ENCODE measurements at regions not wholly inside any gene's neighbourhood (a gene's known extent, or its start where the extent isn't known, plus 50 kb on each side); places are given as distances from the start of the nearest gene placed in this dataset.

DNA sequence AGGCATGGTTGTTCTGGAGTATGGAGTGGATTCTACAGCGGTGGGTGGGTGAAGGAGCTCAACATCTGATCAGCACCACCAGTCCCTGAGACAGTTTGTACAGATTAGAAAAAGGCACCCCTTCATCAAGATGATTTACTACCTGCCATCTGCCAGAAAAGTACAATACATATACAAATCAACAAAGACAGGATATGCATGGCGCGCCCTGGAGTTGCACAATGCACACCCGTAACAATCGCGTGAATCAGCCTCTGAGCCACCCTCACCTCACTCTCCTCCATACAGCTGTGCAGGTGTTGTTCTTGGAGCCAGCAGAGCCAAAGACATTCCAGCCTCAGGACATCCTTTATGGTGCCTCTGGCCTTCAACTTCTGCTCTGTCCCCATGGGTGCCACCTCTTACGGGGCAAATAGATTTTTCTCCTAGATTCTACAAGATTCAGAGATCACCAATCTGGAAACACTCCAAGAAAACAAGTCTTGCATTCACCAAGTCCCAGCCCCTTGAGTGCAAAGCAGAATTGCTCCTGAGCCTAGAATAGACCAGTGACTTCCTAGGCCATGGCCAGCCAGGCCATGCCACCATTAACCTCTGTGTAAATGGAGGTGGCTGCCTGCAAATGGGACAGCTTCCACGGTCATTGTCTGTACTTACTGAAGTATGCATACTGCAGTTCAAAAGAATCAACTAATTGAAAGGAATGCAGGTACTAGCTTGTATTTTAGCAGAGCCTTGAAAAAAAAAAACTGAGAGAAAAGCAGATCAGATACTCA, 490.9 kb downstream of the SOX6 start:
- Histone ChIP-seq H3K9me3 (peaks cover 0 to 2% (median 0%) of the 10 kb centered on the region in 12 donors), H3K4me3 (no peak overlapping the region), H3K27me3 (no peaks in the 10 kb centered on the region), H3K27ac (no peak overlapping the region), H3K36me3 (no peaks in the 10 kb centered on the region), H3K4me1 (peaks cover 0 to 7% (median 0%) of the 10 kb centered on the region in 12 donors)
- DNase-seq, result no peak
- intact Hi-C loops (cut with DNase I), result no loop called here
- no peak for ATAC-seq
- TF ChIP-seq, protein P1, sequence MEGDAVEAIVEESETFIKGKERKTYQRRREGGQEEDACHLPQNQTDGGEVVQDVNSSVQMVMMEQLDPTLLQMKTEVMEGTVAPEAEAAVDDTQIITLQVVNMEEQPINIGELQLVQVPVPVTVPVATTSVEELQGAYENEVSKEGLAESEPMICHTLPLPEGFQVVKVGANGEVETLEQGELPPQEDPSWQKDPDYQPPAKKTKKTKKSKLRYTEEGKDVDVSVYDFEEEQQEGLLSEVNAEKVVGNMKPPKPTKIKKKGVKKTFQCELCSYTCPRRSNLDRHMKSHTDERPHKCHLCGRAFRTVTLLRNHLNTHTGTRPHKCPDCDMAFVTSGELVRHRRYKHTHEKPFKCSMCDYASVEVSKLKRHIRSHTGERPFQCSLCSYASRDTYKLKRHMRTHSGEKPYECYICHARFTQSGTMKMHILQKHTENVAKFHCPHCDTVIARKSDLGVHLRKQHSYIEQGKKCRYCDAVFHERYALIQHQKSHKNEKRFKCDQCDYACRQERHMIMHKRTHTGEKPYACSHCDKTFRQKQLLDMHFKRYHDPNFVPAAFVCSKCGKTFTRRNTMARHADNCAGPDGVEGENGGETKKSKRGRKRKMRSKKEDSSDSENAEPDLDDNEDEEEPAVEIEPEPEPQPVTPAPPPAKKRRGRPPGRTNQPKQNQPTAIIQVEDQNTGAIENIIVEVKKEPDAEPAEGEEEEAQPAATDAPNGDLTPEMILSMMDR (IDR thresholded peaks at IDR 0.05), result no peak
- no peak for TF ChIP-seq POLR2A (IDR thresholded peaks at IDR 0.05)
- WGBS, 4 donors, result 95 to 97% (median 96%) methylated on average over 8 of the region's 8 CpGs

DNA sequence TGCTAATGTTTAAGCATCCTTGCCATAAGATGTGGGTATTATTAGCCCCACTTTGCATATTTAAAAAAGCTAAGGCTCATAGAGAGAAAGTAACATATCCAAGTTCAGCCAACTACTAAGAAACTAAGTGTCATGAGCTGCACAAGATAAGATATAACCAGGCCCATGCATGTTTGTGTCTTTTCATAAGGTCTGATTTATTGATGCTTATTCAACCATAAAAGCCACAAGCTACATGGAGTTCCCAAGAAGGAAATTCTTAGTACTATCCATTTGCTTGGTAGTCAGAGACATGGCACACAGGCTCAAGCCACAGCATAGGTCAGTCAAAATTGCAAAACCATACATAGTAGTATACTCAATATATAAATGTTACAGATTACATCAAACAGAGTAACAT, 488.5 kb downstream of the SOX6 start:
- TF ChIP-seq, protein P1 (IDR thresholded peaks at IDR 0.05), result no peak
- Histone ChIP-seq H3K27ac (no peak overlapping the region), H3K4me1 (peaks cover 0 to 2% (median 0%) of the 10 kb centered on the region in 12 donors), H3K4me3 (no peak overlapping the region), H3K27me3 (no peaks in the 10 kb centered on the region), H3K9me3 (peaks cover 0 to 2% (median 0%) of the 10 kb centered on the region in 12 donors), H3K36me3 (no peaks in the 10 kb centered on the region)
- ATAC-seq (no peak), DNase-seq (no peak)
- intact Hi-C loops (cut with DNase I), result no loop called here

DNA sequence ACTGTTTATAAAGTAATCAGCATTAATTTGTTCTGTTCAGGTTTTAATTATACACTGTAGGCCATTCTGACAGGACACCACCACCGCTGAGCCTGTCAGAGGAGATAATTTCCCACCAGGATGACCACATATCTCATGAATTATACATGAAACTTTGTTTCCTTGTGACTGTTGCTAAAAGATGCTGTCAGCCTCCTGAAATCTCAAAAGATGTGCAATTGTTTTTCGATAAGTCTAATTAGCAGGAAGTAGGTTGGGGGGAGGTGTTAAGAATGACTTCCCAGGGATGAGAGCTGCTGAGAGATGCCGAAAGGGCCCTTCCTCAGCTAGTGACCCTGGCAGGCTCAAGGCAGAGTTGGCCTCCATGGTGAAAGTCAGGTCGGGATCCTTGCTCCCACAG, 485.4 kb downstream of the SOX6 start:
- H3K27ac ChIP-seq, result no peak overlapping the region
- H3K9me3 ChIP-seq, result peaks cover 0 to 4% (median 0%) of the 10 kb centered on the region in 12 donors
- intact Hi-C loops (cut with DNase I), result no loop called here
- no peak for ATAC-seq
- 71 to 75% (median 74%) methylated on average over 4 of the region's 4 CpGs for WGBS, 4 donors
- DNase-seq, result no peak
- no peaks in the 10 kb centered on the region for H3K27me3 ChIP-seq
- no peaks in the 10 kb centered on the region for H3K4me1 ChIP-seq
- H3K4me3 ChIP-seq, result no peak overlapping the region
- TF ChIP-seq, protein P1 (IDR thresholded peaks at IDR 0.05), result no peak
- TF ChIP-seq POLR2A (IDR thresholded peaks at IDR 0.05), result no peak
- no peaks in the 10 kb centered on the region for H3K36me3 ChIP-seq

DNA sequence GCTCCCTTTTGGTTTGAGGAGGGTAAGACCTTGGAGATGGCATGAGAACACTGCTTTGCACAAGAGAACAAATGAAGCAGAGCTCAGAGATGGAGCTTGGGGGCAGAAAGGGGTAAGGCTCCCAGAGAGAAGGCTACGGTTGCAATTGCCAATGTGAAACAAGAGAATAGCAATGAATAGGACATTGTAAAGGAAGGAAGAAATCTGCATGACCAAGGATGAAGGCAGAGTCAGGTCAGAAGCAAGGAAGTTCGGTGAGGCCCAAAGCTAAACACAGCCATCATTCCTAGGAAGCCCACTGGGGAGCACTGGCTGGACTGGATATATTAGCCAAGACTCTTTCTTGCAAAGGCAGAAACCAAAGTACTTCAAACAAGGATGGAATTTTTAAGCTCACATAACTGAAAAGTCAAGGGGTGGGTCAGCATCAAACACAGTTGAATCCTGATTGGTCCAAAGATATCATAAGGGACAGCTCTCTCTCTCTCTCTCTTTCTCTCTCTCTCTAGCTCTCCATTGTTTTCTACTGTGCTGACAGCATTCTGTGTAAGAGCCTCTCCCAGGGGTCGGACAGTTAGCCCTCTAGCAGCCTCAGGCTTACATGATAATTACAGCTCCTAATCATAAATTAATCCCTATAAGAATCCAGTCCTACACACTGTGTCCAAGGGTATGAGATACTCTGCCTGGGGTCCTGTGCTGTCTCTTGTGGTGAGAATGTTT, 484.3 kb downstream of the SOX6 start:
- no peaks in the 10 kb centered on the region for H3K36me3 ChIP-seq
- no peak overlapping the region for H3K4me3 ChIP-seq
- 87 to 96% (median 91%) methylated on average over 3 of the region's 3 CpGs for WGBS, 4 donors
- peaks cover 0 to 4% (median 0%) of the 10 kb centered on the region in 12 donors for H3K9me3 ChIP-seq
- intact Hi-C loops (cut with DNase I), result no loop called here
- DNase-seq (no peak), ATAC-seq (no peak)
- H3K27ac ChIP-seq, result no peak overlapping the region
- H3K27me3 ChIP-seq, result no peaks in the 10 kb centered on the region
- no peaks in the 10 kb centered on the region for H3K4me1 ChIP-seq
- TF ChIP-seq, protein P1 (IDR thresholded peaks at IDR 0.05), result no peak
- TF ChIP-seq POLR2A (IDR thresholded peaks at IDR 0.05), result no peak
